HG03565 (cell line): ENCODE measurements at regions not wholly inside any gene's neighbourhood (a gene's known extent, or its start where the extent isn't known, plus 50 kb on each side); places are given as distances from the start of the nearest gene placed in this dataset.
"Not testable (repeated sequence)": the region's sequence is repeated elsewhere in the genome, so short reads cannot be mapped to it uniquely, and the experiment has no call there.

Experiments
- ATAC-seq: cut with Tn5 transposase; IDR thresholded peaks from one replicate; pipeline ENCODE4 v1.9.1; 2021; ENCODE audit warnings: mild to moderate bottlenecking, moderate library complexity; ENCODE audit not compliant: unreplicated experiment

- no peak for ATAC-seq
Observed at GRCh38 chr10:37067576-37067975, 57.8 kb upstream of the ANKRD30A start.

DNA sequence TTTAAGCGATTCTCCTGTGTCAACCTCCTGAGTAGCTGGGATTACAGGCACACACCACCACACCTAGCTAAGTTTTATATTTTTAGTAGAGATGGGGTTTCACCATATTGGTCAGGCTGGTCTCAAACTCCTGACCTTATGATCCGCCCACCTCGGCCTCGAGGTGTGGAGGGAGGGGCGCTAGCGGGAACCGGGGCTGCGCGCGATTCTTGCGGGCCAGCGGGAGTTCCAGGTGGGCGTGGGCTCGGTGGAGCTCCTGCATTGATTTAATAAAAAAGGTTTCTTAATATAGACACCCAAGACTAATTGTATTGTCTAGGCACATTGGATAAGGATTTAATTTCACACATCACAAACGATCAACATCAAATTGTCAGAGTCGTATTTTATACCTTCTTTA is 63.1 kb upstream of the ANKRD30A start:
- ATAC-seq: not testable (repeated sequence)

GRCh38 chr10:37057261-37057660 is 68.1 kb upstream of the ANKRD30A start:
- ATAC-seq: no peak

GRCh38 chr10:37053476-37053875 is 71.9 kb upstream of the ANKRD30A start:
- no peak for ATAC-seq

GRCh38 chr10:37049982-37050381 is 75.4 kb upstream of the ANKRD30A start:
- not testable (repeated sequence) for ATAC-seq

- ATAC-seq: not testable (repeated sequence)
Observed at GRCh38 chr10:37044319-37044718, 81.1 kb upstream of the ANKRD30A start.

GRCh38 chr10:37035853-37036252 is 89.5 kb upstream of the ANKRD30A start:
- ATAC-seq: no peak

- ATAC-seq: no peak
Observed at GRCh38 chr10:37015498-37015897, 109.9 kb upstream of the ANKRD30A start.

DNA sequence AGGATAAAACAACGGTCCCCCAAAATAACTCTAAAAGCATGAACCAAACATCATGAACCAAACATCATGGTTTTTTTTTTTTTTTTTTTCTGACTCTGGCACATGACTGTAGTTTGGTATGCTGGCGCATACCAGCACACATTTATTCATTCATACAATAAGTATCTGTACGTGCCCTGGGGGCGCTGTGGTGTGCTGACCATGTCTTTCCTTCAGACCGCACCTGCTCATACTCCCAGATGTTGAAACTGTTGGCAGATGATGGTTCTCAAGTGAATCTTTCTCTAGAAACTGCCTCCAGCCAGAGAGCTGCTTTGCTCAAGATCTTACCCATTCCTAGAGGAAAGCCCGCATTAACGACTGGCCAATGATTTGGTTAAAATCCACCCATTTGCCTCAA is 114.7 kb upstream of the ANKRD30A start:
- no peak for ATAC-seq

GRCh38 chr10:37008276-37008675 is 117.1 kb upstream of the ANKRD30A start:
- ATAC-seq: not testable (repeated sequence)

DNA sequence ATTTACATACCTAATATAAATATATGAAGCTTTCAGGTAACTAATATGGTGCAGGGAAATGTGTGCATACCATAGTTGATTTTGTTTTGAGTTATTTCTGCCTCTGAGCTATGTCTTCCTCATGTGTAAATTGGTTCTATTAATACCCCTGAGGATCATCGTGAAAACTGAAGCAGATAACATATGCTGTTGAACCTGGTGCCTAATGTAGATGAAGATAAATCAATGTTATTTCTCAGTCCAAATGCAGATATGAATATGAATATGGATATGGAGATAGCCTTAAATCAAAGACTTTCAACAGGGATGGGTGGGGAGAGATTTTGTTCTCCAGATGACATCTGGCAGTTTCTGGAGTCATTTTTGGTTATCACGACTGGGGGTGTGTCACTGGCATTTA is 122.3 kb upstream of the ANKRD30A start:
- ATAC-seq: no peak

DNA sequence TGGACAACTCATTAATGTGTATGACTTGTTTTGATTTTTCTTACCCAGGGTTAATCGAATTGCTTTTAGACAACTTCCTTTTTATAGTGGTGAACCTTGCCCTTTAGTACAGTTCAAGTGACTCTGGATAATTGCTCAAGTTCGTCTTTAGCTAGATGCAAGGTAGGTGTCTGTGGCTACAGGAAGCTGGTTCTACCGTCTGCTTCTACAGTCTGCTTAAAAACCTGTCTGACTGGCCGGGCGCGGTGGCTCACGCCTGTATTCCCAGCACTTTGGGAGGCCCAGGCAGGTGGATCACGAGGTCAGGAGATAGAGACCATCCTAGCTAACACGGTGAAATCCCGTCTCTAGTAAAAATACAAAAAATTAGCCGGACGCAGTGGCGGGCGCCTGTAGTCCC is 129.6 kb upstream of the ANKRD30A start:
- ATAC-seq: not testable (repeated sequence)

DNA sequence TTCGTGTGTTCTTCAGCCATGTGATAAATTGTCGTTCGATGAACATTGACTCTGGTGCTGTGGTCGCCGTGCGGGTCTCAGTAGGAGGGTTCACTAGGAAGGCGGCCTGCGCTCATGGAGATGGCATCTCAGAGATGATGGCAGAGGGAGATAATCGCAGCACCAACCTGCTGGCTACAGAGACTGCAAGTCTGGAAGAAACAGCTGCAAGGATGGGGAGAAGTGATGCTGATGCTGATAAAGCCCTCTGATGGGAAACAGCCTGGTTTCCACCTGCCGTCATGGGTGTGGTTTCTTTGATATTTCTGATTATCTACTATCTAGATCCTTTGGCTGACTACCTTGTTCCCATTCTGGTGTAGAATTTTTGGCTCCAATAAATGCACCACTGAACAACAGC is 130.5 kb upstream of the ANKRD30A start:
- no peak for ATAC-seq

DNA sequence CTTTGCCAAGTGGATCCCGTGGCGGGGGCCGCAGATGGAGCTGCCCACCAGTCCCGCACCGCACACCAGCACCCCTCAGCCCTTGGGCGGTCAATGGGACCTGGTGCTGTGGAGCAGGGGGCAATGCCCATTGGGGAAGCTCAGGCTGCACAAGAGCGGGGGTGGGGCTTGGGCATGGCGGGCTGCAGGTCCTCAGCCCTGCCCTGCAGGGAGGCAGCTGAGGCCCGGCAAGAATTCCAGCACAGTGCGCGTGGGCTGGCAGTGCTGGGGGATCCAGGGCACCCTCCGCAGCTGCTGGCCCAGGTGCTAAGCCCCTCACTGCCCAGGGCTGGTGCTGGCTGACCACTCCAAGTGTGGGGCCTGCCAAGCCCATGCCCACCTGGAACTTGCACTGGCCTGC is 136.2 kb upstream of the ANKRD30A start:
- no peak for ATAC-seq

GRCh38 chr10:36946598-36946997 is 178.8 kb upstream of the ANKRD30A start:
- ATAC-seq: no peak

- ATAC-seq: no peak
Observed at GRCh38 chr10:36943544-36943943, 181.9 kb upstream of the ANKRD30A start.

DNA sequence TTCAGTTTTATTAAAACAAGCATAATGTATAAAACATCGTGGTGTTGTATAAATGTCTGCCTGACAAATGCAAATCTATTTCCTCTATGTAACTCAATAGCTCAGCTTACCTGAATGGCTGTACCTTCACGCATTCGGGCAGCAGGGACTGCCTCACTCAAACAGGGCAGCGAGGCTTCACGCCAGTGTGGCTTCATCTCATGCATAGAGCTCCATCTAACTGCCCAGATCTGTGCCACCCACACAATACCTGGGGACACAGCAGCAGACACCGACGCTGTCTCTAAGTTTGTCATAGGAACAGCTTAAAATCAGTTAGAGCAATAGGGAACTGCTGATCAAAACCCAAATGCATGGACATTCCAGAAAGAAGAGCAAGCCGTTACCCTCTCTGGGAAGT is 182.8 kb upstream of the ANKRD30A start:
- ATAC-seq: no peak

DNA sequence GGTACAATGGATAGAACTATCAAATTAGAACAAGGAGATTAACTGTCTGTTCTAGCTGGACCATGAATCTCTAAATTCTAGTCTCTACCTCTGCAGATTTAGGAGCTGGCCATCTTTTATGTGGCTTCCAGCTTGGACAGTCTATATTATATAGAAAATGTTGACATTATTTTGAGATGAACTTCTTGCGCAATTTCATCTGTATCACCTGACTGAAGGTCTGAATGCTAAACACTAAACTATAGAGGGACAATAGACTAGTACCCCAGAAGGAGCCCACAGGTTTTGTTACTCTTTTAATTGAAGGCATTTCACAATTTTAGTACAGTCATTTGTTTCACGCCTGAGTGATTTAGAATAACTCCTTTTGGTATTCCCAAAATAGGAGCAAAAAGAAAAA is 222.4 kb upstream of the ANKRD30A start:
- ATAC-seq: no peak

DNA sequence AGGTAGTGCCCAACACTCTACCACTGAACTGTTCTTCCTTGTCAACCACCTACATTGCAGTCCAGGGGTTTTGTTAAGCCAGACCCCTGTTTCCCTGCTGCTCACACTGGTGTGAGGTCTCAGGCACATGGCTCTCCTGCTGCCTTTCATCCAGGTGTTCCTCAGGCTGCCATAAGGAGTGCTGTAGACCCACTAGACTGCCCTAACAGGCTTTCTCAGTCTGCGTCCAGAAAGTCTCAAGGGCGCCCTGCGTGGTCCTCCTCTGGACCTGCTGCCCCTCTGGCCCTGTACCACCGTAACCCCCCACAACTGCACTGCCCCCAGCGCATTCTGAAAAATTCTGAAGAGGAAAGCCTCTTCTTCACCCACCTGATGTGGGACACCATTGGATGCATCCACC is 225.7 kb upstream of the ANKRD30A start:
- no peak for ATAC-seq

DNA sequence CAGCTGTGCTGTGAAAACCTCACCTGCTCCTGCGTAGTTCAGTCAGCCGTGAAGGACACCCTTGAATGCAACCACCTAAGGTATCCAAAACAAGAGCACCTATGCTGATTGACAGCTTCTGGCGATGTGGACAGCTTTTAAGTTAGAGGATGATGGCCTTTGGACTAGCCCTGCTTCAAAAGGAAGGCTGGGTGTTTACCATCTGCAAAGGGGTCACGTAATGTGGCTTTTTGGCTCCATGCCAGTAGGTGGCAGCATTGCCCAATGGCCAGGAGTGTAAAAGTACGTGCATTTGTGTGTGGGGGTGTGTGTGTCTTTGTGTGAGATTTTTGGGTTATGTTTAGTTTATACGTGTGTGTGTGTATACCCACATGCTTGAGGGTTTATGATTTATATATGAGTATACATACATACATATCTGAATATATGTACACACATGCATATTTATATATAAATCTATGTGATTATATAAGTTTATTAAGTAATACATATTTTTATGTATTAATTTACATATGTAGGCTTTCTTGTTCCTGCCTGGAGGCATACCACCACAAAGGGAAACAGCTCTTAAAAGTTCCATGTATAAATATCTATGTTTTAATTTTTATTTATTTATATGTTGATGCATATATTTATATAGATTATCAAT is 236.3 kb upstream of the ANKRD30A start:
- ATAC-seq: peak; percentile 89

DNA sequence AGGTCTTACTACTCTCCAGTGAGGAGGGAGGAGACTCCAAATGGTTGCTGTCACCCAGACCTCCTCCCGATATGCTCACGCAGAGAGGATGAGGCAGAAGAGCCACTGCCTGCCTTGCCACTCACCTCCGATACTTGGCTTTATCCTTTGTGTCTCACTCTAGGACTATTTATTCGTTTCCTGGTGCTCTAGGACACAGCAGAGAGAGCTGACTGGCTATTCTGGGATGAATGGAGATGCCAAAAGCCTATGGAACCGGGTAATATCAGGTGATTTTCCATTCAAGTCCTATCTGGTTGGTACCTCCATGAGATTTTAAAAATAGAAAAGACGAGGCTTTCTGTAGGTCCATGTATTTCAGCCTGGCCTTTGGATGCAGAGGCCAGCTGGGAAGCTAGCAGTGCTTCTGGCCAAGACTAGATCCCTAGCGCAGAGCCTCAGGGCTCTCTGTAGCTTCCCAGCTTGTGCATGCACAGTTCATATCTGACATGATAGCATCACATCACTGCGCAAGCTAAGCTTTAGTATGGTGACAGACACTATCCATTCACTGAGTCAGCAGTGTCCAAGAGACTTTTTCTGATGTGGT is 239.0 kb upstream of the ANKRD30A start:
- ATAC-seq: no peak

DNA sequence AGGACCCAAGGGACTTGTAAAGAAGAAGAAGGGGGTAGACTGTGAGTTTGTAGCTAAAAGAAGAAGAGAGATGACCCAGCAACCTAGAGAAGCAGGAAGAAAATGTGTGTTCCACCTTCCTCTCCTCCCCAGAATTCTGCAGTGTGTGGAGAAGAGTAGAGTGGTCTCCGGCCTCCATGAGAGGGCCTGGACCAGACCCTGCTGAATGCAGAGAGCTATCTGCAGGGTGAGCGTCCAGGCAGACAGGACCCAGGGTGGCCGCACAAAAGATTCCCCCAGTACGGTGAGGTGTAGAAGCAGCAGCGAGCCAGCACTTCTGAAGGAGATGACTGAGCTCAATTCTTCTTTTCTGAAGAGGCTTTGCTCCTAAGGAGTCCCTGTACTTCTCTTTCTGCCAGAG is 239.7 kb upstream of the ANKRD30A start:
- no peak for ATAC-seq

DNA sequence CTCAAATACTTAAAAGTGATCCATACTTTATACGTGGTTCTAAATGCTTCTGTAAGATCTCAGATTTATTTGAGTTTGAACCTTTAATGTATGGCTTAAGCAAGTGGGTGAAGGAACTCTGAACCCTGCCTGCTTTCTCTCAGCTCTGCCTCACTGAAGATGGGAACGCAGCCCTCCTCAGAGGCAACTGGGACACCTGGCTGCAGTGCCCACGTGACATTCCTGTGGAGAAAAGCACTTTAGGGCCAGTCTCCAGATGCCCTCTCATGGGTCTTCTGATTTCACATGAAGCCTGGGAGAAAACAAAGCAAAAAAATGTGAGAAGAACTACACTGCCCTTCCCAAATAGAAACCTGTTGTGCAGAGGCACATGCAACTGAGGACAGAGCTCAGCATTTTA is 242.6 kb upstream of the ANKRD30A start:
- no peak for ATAC-seq
